OCI-LY1 (cell line): ENCODE measurements at regions not wholly inside any gene's neighbourhood (a gene's known extent, or its start where the extent isn't known, plus 50 kb on each side); places are given as distances from the start of the nearest gene placed in this dataset.

ENCODE experiments used
- H2AFZ ChIP-seq: fragments of 200-600 bp; sonication (generic), shearing (Covaris generic); 2 replicates; pipeline ENCODE4 v1.6.0; 2014; ENCODE audit warnings: antibody characterized with exemption, mild to moderate bottlenecking, low read length
- H3F3A ChIP-seq: fragments of 200-600 bp; sonication (generic), shearing (Covaris generic); 2 replicates; pipeline ENCODE4 v1.6.0; 2014; ENCODE audit warnings: mild to moderate bottlenecking, antibody characterized with exemption, low read length, moderate library complexity; ENCODE audit not compliant: insufficient read depth
- H3K27ac ChIP-seq: fragments of 200-600 bp; sonication (generic); 2 replicates; pipeline ENCODE4 v1.5.1; 2014; ENCODE audit warnings: low read length, mixed run types, mild to moderate bottlenecking, low read depth; ENCODE audit not compliant: poor library complexity, severe bottlenecking
- H3K27me3 ChIP-seq: fragments of 200-600 bp; sonication (generic); 2 replicates; pipeline ENCODE4 v1.6.0; 2014; ENCODE audit warnings: antibody characterized with exemption, mild to moderate bottlenecking, low read length, moderate library complexity; ENCODE audit not compliant: insufficient read depth
- H3K36me3 ChIP-seq: fragments of 200-600 bp; sonication (generic); 2 replicates; pipeline ENCODE4 v1.6.1; 2014; ENCODE audit warnings: mild to moderate bottlenecking, antibody characterized with exemption, low read length, moderate library complexity, mixed read lengths; ENCODE audit not compliant: insufficient read depth
- H3K4me1 ChIP-seq: fragments of 200-600 bp; sonication (generic); 2 replicates; pipeline ENCODE4 v1.5.1; 2014; ENCODE audit warnings: mild to moderate bottlenecking, low read length, moderate library complexity; ENCODE audit not compliant: insufficient read depth, severe bottlenecking
- H3K4me2 ChIP-seq: fragments of 200-600 bp; sonication (generic), shearing (Covaris generic); 2 replicates; pipeline ENCODE4 v1.6.1; 2014; ENCODE audit warnings: low read length
- H3K4me3 ChIP-seq: fragments of 200-600 bp; sonication (generic); 2 replicates; pipeline ENCODE4 v1.5.1; 2014; ENCODE audit warnings: low read length, low read depth, mild to moderate bottlenecking, mixed read lengths; ENCODE audit not compliant: poor library complexity, severe bottlenecking
- H3K79me2 ChIP-seq: fragments of 200-600 bp; shearing (Covaris generic); 2 replicates; pipeline ENCODE4 v1.6.1; 2016; ENCODE audit warnings: mixed run types, low read length, mixed read lengths; ENCODE audit not compliant: insufficient read depth
- H3K9ac ChIP-seq: fragments of 200-600 bp; sonication (generic), shearing (Covaris generic); 2 replicates; pipeline ENCODE4 v1.6.1; 2014; ENCODE audit warnings: mild to moderate bottlenecking, low read length, mixed read lengths
- H3K9me2 ChIP-seq: fragments of 200-600 bp; sonication (generic), shearing (Covaris generic); 2 replicates; pipeline ENCODE4 v1.6.1; 2014; ENCODE audit warnings: low read depth, mild to moderate bottlenecking, low read length, mixed read lengths
- H3K9me3 ChIP-seq: fragments of 200-600 bp; shearing (Covaris generic); 2 replicates; pipeline ENCODE4 v1.6.1; 2014; ENCODE audit warnings: low read length, mixed read lengths
- H4K20me1 ChIP-seq: fragments of 200-600 bp; sonication (generic), shearing (Covaris generic); 2 replicates; pipeline ENCODE4 v1.6.0; 2016; ENCODE audit warnings: mild to moderate bottlenecking, low read length; ENCODE audit not compliant: insufficient read depth
- EZH2 ChIP-seq: fragments of 200-600 bp; sonication (generic), shearing (Covaris generic); IDR thresholded peaks from 2 replicates; pipeline ENCODE4 v1.8.0; 2017; ENCODE audit warnings: borderline replicate concordance, mixed run types, mild to moderate bottlenecking, antibody characterized with exemption, low read length, moderate library complexity, mixed read lengths
- TF ChIP-seq, protein P1 (sequence below): fragments of 200-600 bp; sonication (generic), shearing (Covaris generic); IDR thresholded peaks from 2 replicates; pipeline ENCODE4 v1.5.1; 2017; ENCODE audit warnings: mild to moderate bottlenecking, antibody characterized with exemption, low read length, moderate library complexity, mixed read lengths

DNA sequence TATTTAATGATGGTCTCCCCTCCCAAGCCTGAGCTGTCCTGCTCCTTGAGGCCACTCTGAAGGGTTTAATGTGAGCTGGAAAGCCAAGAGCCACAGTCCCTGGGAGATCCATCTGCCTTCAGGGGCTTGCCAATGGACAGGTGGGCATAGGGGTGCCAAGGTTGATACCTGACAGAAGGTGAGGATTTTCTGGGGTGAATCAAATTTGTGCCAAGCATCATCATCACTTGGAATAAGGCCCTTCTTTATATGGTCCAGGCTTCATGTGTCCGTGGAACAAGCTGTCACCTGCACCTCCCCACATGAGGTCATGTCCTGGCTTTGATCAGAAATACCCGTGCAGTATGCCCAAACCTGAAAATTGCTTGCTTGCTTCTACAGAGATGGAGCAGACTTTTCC is 71.9 kb upstream of the CTNNB1 start:
- Histone ChIP-seq H3K4me1 (no peaks in the 10 kb centered on the region), H3K9ac (no peak overlapping the region), H3K36me3 (no peaks in the 10 kb centered on the region), H3K27ac (no peak overlapping the region), H2AFZ (no peak overlapping the region), H3K9me3 (0 out of 2 replicates have a peak, but pooled peaks cover 6% of the 10 kb centered on the region), H3K4me2 (no peak overlapping the region), H3K27me3 (no peaks in the 10 kb centered on the region), H3K79me2 (no peaks in the 10 kb centered on the region), H4K20me1 (no peaks in the 10 kb centered on the region), H3F3A (no peaks in the 10 kb centered on the region), H3K4me3 (no peak overlapping the region), H3K9me2 (no peaks in the 10 kb centered on the region)
- TF ChIP-seq, protein P1, sequence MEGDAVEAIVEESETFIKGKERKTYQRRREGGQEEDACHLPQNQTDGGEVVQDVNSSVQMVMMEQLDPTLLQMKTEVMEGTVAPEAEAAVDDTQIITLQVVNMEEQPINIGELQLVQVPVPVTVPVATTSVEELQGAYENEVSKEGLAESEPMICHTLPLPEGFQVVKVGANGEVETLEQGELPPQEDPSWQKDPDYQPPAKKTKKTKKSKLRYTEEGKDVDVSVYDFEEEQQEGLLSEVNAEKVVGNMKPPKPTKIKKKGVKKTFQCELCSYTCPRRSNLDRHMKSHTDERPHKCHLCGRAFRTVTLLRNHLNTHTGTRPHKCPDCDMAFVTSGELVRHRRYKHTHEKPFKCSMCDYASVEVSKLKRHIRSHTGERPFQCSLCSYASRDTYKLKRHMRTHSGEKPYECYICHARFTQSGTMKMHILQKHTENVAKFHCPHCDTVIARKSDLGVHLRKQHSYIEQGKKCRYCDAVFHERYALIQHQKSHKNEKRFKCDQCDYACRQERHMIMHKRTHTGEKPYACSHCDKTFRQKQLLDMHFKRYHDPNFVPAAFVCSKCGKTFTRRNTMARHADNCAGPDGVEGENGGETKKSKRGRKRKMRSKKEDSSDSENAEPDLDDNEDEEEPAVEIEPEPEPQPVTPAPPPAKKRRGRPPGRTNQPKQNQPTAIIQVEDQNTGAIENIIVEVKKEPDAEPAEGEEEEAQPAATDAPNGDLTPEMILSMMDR: no peak
- TF ChIP-seq EZH2: no peak

DNA sequence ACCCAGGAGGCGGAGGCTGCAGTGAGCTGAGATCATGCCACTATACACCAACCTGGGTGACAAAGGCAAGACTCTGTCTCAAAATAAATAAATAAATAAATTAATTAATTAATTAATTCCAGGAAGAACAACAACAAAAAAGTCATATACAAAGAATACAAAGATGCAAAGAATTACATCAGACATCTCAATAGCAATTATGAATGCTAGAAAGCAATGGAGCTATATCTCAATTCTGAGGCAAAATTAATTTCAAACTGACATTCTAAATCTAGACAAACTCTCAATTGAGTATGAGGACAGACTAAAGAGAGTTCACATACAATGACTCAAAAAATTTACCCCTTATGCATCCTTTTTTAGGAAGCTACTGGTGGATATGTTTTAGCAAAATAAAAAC is 69.6 kb upstream of the CTNNB1 start:
- H3K9ac ChIP-seq: no peak overlapping the region
- H3K36me3 ChIP-seq: no peaks in the 10 kb centered on the region
- H3K27ac ChIP-seq: no peak overlapping the region
- no peak overlapping the region for H3K4me2 ChIP-seq
- no peaks in the 10 kb centered on the region for H3F3A ChIP-seq
- TF ChIP-seq, protein P1: no peak
- no peak for TF ChIP-seq EZH2
- H3K9me2 ChIP-seq: no peaks in the 10 kb centered on the region
- no peaks in the 10 kb centered on the region for H3K27me3 ChIP-seq
- no peaks in the 10 kb centered on the region for H4K20me1 ChIP-seq
- no peak overlapping the region for H3K4me3 ChIP-seq
- H2AFZ ChIP-seq: no peak overlapping the region
- H3K9me3 ChIP-seq: 0 out of 2 replicates have a peak, but pooled peaks cover 6% of the 10 kb centered on the region
- H3K79me2 ChIP-seq: no peaks in the 10 kb centered on the region
- H3K4me1 ChIP-seq: no peaks in the 10 kb centered on the region

DNA sequence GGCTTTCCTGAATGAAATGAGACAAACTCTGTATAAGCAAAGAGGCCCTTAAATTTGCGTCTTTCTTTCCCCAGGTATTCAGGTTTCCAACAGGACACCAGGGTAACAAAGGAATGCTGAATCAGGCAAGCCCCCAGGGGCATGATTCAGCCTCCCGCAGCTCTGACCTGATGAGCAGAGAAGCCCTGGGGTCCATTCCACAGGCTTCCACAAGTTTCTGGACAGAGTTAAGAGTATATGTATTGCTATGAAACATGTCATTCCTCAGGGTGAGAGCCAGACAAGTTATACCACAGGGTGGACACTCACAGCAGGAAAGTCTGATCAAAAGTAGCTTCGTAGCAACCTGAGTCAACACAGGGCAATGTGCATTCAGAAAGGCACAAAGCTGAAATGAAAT is 68.1 kb upstream of the CTNNB1 start:
- Histone ChIP-seq H3F3A (no peaks in the 10 kb centered on the region), H3K4me1 (no peaks in the 10 kb centered on the region), H2AFZ (no peak overlapping the region), H3K4me2 (no peak overlapping the region), H3K79me2 (no peaks in the 10 kb centered on the region), H3K9me2 (no peaks in the 10 kb centered on the region), H3K9ac (no peak overlapping the region), H3K36me3 (no peaks in the 10 kb centered on the region), H4K20me1 (no peaks in the 10 kb centered on the region), H3K9me3 (0 out of 2 replicates have a peak, but pooled peaks cover 6% of the 10 kb centered on the region), H3K27me3 (0 out of 2 replicates have a peak, but pooled peaks cover 3% of the 10 kb centered on the region), H3K4me3 (no peak overlapping the region), H3K27ac (no peak overlapping the region)
- no peak for TF ChIP-seq EZH2
- TF ChIP-seq, protein P1: no peak
